ENCODE measurements at regions not wholly inside any gene's neighbourhood (a gene's known extent, or its start where the extent isn't known, plus 50 kb on each side); places are given as distances from the start of the nearest gene placed in this dataset.

- H3K4me3 Mint-ChIP-seq: no peak overlapping the region
- H3K27ac Mint-ChIP-seq: no peak overlapping the region
- DNase-seq (ENCODE audit: low spot score in 2 of 2) (no peak), ATAC-seq (no peak)
- H3K9me3 Mint-ChIP-seq: no peaks in the 10 kb centered on the region
- H3K4me1 Mint-ChIP-seq: no peaks in the 10 kb centered on the region
- no peaks in the 10 kb centered on the region for H3K36me3 Mint-ChIP-seq
Observed at GRCh38 chr12:20189767-20190166, 178.6 kb upstream of the PDE3A start.

- H3K4me1 Mint-ChIP-seq: no peaks in the 10 kb centered on the region
- ATAC-seq (no peak), DNase-seq (ENCODE audit: low spot score in 2 of 2) (no peak)
- no peak overlapping the region for H3K27ac Mint-ChIP-seq
- H3K4me3 Mint-ChIP-seq: no peak overlapping the region
- no peaks in the 10 kb centered on the region for H3K36me3 Mint-ChIP-seq
- H3K9me3 Mint-ChIP-seq: no peaks in the 10 kb centered on the region
Observed at GRCh38 chr12:20194171-20194570, 174.2 kb upstream of the PDE3A start.

- H3K4me1 Mint-ChIP-seq: no peaks in the 10 kb centered on the region
- DNase-seq (ENCODE audit: low spot score in 2 of 2): no peak
- H3K27ac Mint-ChIP-seq: no peak overlapping the region
- no peaks in the 10 kb centered on the region for H3K36me3 Mint-ChIP-seq
- H3K9me3 Mint-ChIP-seq: no peaks in the 10 kb centered on the region
- no peak for ATAC-seq
- H3K4me3 Mint-ChIP-seq: no peak overlapping the region
Observed at GRCh38 chr12:20196767-20197166, 171.6 kb upstream of the PDE3A start.

- Mint-ChIP-seq H3K4me1 (no peaks in the 10 kb centered on the region), H3K4me3 (no peak overlapping the region), H3K36me3 (no peaks in the 10 kb centered on the region), H3K27ac (no peak overlapping the region), H3K9me3 (no peaks in the 10 kb centered on the region)
- ATAC-seq (no peak), DNase-seq (ENCODE audit: low spot score in 2 of 2) (no peak)
Observed at GRCh38 chr12:20197411-20197810, 170.9 kb upstream of the PDE3A start.

- Mint-ChIP-seq H3K4me3 (no peak overlapping the region), H3K36me3 (no peaks in the 10 kb centered on the region), H3K9me3 (no peaks in the 10 kb centered on the region), H3K27ac (no peak overlapping the region), H3K4me1 (no peaks in the 10 kb centered on the region)
- ATAC-seq (no peak), DNase-seq (ENCODE audit: low spot score in 2 of 2) (no peak)
Observed at GRCh38 chr12:20199780-20200179, 168.6 kb upstream of the PDE3A start.

GRCh38 chr12:20201733-20202132, 166.6 kb upstream of the PDE3A start:
- no peaks in the 10 kb centered on the region for H3K9me3 Mint-ChIP-seq
- H3K4me1 Mint-ChIP-seq: no peaks in the 10 kb centered on the region
- H3K4me3 Mint-ChIP-seq: no peak overlapping the region

GRCh38 chr12:20205854-20206253, 162.5 kb upstream of the PDE3A start:
- no peaks in the 10 kb centered on the region for H3K4me1 Mint-ChIP-seq
- no peak overlapping the region for H3K27ac Mint-ChIP-seq
- DNase-seq (ENCODE audit: low spot score in 2 of 2): no peak
- no peaks in the 10 kb centered on the region for H3K36me3 Mint-ChIP-seq
- ATAC-seq: no peak
- no peak overlapping the region for H3K4me3 Mint-ChIP-seq
- peaks cover 4% of the 10 kb centered on the region for H3K9me3 Mint-ChIP-seq

More at GRCh38 chr12:20201733-20202132, 166.6 kb upstream of the PDE3A start:
- H3K36me3 Mint-ChIP-seq: no peaks in the 10 kb centered on the region
- H3K27ac Mint-ChIP-seq: no peak overlapping the region
- ATAC-seq: peak; percentile 36
- DNase-seq (ENCODE audit: low spot score in 2 of 2): no peak

GRCh38 chr12:20206410-20206809, 161.9 kb upstream of the PDE3A start:
- Mint-ChIP-seq H3K9me3 (peaks cover 4% of the 10 kb centered on the region), H3K4me1 (no peaks in the 10 kb centered on the region), H3K27ac (no peak overlapping the region), H3K36me3 (no peaks in the 10 kb centered on the region), H3K4me3 (no peak overlapping the region)
- ATAC-seq: no peak
- no peak for DNase-seq (ENCODE audit: low spot score in 2 of 2)

- DNase-seq (ENCODE audit: low spot score in 2 of 2) (no peak), ATAC-seq (no peak)
- Mint-ChIP-seq H3K4me1 (no peaks in the 10 kb centered on the region), H3K4me3 (no peak overlapping the region), H3K27ac (no peak overlapping the region), H3K36me3 (no peaks in the 10 kb centered on the region), H3K9me3 (peaks cover 4% of the 10 kb centered on the region)
Observed at GRCh38 chr12:20210621-20211215, 157.6 kb upstream of the PDE3A start.

GRCh38 chr12:20211541-20211940, 156.8 kb upstream of the PDE3A start:
- no peak overlapping the region for H3K27ac Mint-ChIP-seq
- DNase-seq (ENCODE audit: low spot score in 2 of 2): no peak
- H3K36me3 Mint-ChIP-seq: no peaks in the 10 kb centered on the region
- H3K9me3 Mint-ChIP-seq: peaks cover 4% of the 10 kb centered on the region
- no peaks in the 10 kb centered on the region for H3K4me1 Mint-ChIP-seq
- no peak overlapping the region for H3K4me3 Mint-ChIP-seq
- no peak for ATAC-seq

GRCh38 chr12:20211981-20212421, 156.3 kb upstream of the PDE3A start:
- no peak for ATAC-seq
- no peak for DNase-seq (ENCODE audit: low spot score in 2 of 2)
- H3K9me3 Mint-ChIP-seq: peaks cover 4% of the 10 kb centered on the region
- H3K36me3 Mint-ChIP-seq: no peaks in the 10 kb centered on the region
- no peaks in the 10 kb centered on the region for H3K4me1 Mint-ChIP-seq
- no peak overlapping the region for H3K4me3 Mint-ChIP-seq
- no peak overlapping the region for H3K27ac Mint-ChIP-seq

- Mint-ChIP-seq H3K4me1 (no peaks in the 10 kb centered on the region), H3K4me3 (no peak overlapping the region), H3K9me3 (peaks cover 4% of the 10 kb centered on the region), H3K36me3 (no peaks in the 10 kb centered on the region), H3K27ac (no peak overlapping the region)
- ATAC-seq: no peak
- no peak for DNase-seq (ENCODE audit: low spot score in 2 of 2)
Observed at GRCh38 chr12:20212658-20213555, 155.4 kb upstream of the PDE3A start.

GRCh38 chr12:20213723-20214625, 154.4 kb upstream of the PDE3A start:
- no peak for ATAC-seq
- Mint-ChIP-seq H3K36me3 (no peaks in the 10 kb centered on the region), H3K4me1 (no peaks in the 10 kb centered on the region), H3K27ac (no peak overlapping the region), H3K9me3 (peaks cover 4% of the 10 kb centered on the region), H3K4me3 (no peak overlapping the region)
- DNase-seq (ENCODE audit: low spot score in 2 of 2): no peak

GRCh38 chr12:20220339-20220738, 148.0 kb upstream of the PDE3A start:
- peak; percentile 28 for ATAC-seq
- H3K4me1 Mint-ChIP-seq: no peaks in the 10 kb centered on the region

GRCh38 chr12:20232931-20233675, 135.2 kb upstream of the PDE3A start:
- H3K4me1 Mint-ChIP-seq: no peaks in the 10 kb centered on the region
- H3K36me3 Mint-ChIP-seq: no peaks in the 10 kb centered on the region
- H3K9me3 Mint-ChIP-seq: no peaks in the 10 kb centered on the region
- no peak overlapping the region for H3K4me3 Mint-ChIP-seq
- no peak overlapping the region for H3K27ac Mint-ChIP-seq
- DNase-seq (ENCODE audit: low spot score in 2 of 2) (no peak), ATAC-seq (no peak)

More at GRCh38 chr12:20220339-20220738, 148.0 kb upstream of the PDE3A start:
- no peak for DNase-seq (ENCODE audit: low spot score in 2 of 2)
- Mint-ChIP-seq H3K4me3 (no peak overlapping the region), H3K27ac (no peak overlapping the region), H3K36me3 (no peaks in the 10 kb centered on the region), H3K9me3 (no peaks in the 10 kb centered on the region)
